ENCODE measurements at regions not wholly inside any gene's neighbourhood (a gene's known extent, or its start where the extent isn't known, plus 50 kb on each side); places are given as distances from the start of the nearest gene placed in this dataset.

DNA sequence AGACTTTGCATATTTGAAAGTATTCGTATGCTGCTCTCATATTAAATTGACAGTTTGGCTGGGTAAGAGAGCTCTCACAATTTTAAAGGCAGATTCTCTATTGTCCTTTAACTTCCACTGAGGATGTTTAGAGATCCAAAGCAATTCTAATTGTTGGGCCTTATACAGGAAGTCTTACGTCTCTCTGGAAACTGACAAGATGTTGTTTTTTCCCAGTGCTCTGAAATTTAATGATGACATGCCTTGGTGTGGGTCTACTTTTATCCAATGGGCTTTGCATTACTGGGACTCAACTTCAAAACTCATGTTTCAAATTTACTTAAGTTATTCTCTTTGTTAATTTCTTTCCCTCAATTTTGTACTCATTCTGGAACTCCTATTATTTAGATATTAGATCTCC lies 191.5 kb downstream of the SNX18 start:
- ATAC-seq, result no peak

DNA sequence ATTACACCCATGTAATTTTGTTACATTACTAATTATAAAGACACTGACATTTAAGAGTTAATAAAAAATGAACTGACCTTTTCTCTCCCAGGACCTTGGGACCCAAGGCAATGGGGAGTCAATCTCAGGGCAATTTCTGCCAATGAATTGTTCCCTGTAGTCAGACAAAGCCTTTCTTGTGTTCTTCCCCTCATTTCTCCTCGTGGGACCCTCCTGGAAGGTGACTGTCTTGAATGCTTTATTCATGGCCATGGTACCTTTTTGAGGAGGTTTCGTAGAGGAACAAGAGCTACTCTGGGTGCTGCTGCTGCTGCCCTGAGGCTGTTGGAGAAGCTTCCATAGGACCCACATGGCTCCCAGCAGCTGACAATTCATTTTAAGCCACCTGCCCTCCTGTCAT lies 190.3 kb downstream of the SNX18 start:
- ATAC-seq, result no peak

DNA sequence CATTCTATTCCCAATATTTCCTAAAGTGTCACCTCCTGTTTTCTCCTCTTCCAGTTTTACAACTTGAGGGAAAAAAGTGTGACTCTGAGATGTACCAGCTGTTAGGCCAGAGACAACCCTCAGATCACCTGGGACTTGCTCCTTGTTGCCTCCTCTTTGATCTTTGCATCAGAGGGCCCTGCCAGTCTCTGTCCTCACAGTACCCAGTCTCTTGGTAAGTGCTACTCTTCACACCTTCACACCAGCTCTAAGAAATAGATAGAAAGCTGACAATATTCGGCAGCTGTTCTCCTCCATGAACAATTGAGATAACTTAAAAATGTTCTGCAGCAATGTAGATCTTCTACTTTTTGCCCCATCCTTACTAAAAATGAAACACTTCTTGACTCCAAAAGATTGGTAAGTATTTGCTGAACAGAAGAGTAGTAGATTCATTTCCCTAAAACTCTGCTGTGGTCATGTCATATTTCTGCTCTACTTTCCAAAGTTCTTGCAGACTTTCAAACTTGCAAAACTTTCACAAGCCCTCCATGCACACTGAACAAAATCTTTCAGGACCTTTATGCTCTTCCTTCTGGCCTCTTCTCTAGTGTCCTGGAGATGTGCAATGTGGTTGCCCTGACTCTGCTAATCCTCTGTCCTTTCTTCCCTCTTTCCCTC lies 188.6 kb downstream of the SNX18 start:
- no peak for ATAC-seq

DNA sequence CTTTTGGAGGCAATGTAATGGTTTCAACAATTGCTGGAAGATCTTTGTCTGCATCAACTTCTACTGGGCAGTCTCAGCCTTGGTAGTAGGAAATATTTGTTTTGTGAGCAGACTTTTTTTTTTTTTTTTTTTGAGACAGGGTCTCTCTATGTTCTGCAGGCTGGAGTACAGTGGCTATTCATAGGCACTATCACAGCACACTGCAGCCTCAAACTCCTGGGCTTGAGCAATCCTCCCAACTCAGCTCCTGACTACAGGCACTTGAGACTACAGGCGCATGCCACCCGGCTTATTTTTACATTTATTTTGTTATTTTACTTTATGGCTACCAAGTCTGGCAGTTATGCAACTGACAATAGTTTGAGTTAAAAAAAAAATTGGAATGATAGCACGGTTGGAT lies 187.3 kb downstream of the SNX18 start:
- no peak for ATAC-seq

DNA sequence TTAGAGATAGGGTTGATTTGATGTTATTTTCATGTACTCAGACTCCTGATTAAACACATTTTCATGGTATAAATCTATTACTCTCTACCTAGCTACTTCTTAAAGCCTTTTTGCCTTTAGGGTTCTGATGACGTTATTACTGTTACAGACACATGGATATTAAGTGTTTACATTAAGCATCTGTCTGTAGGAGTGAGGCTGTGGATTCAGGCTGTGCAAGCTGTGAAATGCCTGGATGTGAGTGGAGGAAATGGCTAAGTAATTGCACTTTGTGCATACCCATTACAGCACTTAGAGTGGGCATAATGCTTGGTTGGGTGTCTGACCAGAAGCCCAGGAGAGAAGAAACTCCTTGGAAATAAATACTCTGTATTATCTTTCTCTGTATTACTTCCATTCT lies 186.8 kb downstream of the SNX18 start:
- no peak for ATAC-seq

DNA sequence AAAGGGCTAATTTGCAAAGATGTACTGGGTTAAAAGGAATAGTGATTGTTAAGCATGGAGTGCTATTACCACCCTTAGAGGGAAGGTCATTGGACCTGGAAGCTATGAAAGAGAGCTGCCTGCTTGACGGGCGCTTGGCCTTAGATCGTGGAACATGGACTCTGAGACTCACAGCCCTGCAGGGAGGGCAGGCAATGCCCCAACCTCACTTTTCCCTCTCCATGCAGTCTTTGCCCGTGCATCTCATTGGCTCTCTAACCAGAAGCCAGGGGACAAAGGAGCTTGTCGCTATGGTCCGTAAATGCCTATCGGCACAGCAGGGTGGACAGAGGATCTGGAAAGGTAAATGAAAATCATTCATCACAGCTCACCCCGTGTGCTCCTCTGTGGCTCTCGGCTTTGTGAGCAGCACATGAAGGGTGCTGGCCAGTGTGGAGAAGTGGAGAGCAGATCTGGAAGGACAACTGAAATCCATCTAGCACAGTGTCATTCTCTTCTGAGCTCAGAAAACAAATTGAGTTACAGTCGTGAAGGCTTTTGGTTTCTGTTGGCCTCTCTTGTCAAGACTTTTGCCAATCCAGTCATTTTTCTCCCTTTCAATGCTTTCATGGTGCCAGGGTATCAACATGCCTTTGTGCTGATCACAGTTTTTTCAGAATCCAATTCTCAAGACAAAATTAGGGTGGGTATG lies 186.2 kb downstream of the SNX18 start:
- no peak for ATAC-seq

DNA sequence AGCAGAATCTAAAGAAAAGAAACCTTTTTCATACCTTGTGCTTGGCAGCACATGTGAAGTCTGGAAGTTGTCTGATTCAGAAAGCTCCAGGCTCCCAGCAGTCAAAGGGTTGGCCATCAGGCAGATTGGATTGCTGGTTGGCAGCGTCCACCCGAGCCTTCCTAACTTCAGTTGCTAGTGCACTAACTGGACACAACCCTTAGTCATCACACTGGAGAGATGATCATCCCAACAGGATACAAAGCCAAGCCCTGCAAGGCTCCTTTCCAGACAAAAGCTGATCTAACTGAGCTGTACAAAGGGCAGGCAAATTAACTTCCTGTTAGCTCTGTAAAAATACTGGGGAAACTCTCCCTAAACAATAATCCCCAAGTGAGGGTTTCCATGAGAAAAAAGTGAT lies 185.6 kb downstream of the SNX18 start:
- peak; percentile 32 for ATAC-seq

DNA sequence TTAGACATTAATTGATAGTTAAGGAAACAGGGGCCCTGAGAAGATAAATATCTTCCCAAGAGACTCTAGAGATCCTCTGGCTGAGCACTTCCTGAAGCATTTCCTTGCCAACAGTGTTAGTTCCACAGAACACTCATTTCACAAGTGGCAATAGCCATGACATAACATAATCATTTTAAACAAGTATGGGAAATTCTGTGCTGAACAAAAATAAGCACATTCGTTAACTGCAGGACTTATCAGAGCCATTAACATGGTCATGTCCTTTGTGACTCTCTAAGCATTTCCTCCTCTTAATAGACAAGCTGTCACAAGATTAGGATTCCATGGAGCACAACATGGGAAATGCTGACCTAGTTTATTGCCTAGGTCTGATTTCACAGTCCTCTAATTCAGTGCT lies 184.9 kb downstream of the SNX18 start:
- ATAC-seq, result no peak

DNA sequence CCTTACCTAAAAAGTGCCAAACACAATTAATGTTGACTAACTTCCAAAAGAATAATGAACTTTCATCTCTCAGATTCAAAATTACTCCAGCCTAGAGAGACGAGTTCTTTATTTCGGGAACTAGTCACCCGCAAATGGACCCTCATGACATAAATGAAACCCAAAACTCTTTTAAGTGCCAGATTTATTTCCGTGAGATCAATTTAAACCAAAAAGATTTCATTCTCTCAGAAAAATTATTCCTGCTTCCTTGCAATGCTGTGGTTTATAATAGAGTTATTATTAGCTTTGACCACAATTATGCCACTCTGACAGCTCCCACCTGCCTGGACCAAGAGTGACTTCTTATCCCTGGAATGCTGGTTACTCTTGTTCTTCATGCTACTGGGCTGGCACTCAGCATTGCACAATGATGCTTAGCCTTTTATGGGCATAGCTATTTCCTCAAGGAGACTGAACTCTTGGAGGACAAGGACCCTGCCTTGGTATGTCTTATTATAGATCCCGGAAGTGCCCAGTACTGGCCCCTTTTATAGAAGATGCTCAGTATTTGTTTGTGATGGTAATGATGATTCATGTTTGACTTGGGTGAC lies 183.5 kb downstream of the SNX18 start:
- peak; percentile 97 for ATAC-seq

DNA sequence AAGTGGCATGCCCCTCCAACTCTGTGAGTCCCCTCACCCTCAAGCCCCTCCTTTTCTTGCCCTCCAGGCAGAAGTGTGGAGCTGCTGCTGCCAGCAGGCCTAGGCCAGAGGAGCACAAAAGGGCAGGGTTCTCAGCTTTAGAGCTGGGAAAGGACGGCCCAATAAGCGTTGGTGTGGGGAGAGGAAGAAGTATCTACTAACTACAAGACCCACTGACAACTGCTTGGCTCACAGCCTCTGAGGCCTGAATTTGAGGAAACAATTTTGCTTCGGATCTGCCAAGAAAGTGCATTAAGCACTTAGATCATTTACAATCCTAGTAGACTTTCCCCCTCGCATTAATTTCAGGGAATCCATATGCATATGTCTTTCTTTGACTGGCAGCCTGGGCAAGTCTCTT lies 179.4 kb downstream of the SNX18 start:
- ATAC-seq, result no peak

DNA sequence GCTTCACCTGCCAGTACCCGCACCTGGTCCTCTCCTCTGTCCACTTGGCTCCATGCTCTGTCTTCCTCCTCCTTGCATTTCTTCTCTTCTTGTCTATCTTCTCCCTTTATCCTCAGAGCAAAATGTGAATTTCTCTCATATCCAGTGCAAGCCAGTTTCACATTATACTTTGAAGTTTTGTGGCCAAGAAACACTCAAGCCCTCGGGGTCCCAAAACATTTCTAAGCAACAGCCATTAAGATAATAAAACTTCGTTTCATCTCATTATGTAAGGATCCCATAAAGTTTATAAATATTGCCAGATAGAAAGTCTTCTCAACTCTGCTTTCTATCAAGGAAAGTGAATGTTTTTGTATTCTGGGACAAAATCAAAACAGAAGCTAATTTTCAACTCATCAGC lies 178.8 kb downstream of the SNX18 start:
- ATAC-seq, result no peak

DNA sequence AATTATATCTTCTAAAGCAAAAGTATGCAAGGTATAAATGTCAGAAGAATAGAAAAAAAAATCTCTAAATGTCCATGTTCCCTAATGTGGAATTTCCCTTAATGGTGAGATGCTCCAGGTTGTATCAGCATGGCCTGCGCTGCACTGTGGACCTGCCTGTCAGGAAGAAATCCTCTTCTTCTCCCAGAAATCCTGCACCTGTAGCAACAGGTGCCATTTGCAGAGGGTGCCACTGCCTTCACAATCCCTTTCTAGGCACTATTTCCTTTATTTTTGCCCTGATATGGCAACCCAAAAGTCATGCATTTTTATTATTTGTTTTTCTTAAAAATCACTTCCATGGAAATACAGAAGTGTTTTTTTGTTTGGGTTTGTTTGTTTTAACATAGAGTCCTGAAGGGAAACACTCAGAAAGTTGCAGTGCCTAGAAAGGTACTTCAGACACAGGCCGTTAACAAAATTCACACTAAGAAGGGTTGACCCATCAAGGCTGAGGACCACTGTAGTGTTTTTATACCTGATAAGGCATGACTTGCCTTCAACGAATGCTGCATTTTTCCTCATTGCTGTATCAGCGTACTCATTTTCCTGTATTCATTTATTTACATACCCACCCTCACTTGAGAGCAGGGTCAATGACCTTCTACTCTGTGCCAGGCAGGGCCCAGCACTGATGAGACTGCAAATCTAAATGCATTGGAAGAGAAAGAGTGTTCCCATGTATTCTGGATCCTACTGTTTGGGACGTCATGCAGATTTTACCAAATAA lies 177.8 kb downstream of the SNX18 start:
- no peak for ATAC-seq

DNA sequence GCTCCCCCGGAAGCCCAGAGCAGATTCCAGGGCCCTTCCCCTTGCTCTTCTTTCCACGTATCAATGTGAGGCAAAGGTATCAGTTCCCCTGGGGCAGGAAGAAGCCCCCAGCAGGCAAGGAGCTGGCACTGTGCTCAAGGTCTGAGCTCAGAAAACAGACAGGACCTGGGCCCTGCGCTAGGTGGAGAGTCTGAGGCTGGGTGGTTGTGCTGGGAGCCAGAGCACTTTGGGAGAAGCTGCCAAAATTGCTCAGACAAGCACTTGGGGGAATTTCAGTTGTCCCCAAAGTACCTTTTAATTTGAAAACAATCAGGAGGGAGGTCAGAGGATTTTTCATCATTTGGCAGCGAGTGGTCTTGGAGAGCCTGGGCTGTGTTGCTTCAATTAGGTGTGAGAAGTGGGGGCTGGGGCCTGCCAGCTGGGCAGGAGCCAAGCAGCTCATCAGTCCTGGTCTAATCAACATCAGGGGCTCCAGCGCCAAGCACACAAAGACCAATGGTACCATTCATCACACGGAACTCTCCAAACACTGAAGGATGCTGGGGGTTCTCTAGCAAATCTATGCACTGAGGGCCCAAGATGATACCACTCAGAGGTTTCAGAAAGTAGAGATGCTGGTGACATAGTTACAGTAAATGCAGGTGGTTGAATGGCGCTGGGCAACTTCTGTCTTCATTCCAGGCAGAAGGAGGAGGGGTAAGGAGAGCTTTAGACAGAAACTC lies 176.5 kb downstream of the SNX18 start:
- ATAC-seq, result no peak

DNA sequence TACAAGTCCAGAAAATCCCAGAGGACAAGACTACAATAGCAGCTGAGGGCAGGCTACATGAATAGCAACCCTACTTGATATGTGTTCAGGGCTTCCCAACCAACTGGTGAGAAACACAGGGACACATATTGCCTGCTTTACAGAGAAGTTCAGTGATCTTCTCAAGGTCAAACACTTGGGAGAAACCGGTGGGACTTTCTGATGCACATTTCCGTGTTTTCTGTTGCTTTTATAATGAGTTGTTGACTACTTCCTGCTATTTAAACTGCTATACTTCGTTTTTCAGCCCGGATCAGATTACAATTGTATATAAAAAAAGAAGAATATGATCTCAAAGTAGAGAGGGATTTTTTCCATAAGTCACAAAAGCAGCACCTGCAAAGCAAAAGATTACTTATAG lies 175.1 kb downstream of the SNX18 start:
- no peak for ATAC-seq

DNA sequence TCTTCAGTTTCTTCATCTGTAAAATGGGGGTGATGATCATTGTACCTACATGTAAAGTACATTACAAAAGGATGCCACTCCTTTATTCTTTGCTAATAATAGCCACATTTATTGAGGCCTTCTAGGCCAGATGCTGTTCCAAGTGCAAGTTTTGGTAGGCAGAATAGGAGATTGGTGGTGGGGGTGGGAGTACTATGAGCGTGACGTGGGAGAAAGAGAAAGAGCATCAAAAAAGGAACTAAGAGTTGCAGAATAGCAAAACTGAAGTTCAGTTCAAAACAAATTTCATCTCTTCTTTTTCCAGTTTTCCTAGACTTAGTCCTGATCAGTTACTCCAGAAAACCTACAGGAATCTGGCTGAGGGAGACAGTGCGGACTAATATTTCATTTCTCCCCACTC lies 174.1 kb downstream of the SNX18 start:
- ATAC-seq, result no peak

DNA sequence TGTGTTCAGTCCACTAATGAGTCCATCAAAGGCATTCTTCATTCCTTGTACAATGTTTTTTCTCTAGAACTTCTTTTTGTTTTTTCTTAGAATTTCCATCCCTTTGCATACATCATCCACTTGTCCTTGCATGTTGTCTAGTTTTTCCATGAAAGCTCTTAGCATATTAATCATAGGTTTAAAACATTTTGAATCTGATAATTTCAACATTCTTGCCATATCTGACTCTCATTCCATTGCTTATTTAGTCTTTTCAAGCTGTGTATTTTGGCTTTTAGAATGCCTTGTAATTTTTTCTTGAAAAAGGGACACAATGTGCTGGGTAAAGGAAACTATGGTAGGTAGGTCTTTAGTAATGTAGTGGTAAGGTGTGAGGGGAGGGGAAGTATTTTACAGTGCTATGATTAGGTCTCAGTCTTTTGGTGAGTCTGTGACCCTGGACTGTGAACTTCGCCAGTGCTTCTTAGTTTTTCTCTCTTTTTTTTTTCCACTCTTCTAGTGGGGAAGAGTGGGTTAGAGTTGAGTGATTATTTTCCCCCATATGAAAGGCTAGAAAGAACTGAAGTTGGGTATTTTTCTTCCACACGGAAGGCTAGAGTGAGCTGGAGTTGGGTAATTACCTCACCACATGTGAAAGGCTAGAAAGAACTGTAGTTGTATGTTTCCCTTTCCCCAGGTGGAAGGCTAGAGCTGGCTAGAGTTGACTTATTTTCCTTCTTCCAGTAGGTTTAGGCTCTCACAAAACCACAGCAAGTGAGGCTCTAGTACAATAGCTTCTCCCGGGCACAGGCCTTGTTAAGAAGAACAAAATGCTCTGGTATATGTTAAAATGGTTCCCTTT lies 172.1 kb downstream of the SNX18 start:
- no peak for ATAC-seq

DNA sequence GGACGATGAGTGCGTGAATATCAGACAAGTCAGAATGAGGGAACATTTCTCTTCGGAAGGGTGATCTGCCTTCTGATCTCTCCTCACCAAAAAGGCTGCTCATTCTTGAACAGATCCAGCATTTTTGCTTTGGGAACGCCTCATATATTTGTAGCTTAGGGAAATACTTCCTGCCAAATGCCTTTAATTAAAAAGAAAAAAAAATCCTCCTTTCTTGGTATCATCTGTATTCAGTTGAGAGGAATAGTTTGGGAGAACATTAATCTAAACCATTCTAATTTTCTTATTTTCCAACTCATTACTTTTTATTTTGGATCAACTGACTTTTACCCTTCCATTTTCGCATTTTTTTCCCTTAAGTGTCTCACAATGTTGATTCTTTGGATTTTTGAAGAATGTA lies 163.4 kb downstream of the SNX18 start:
- ATAC-seq, result no peak

DNA sequence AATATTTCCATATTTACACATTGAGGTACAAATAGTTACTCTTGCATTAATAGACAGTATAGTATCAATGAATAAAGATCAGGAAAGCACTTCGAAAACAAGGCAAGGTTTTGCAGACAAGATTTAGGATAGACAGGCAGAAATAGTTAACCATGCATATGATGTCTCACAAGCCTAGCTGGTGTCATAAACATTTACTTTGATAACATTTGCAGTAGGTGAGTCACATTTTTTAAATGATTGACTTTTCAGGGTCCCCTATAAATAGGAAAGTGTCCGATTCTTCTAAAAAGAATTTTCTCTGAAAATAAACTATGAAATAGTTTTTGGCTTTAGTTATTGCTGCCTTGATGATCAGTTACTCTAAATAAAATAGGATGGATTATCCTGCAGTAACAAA lies 162.1 kb downstream of the SNX18 start:
- no peak for ATAC-seq

DNA sequence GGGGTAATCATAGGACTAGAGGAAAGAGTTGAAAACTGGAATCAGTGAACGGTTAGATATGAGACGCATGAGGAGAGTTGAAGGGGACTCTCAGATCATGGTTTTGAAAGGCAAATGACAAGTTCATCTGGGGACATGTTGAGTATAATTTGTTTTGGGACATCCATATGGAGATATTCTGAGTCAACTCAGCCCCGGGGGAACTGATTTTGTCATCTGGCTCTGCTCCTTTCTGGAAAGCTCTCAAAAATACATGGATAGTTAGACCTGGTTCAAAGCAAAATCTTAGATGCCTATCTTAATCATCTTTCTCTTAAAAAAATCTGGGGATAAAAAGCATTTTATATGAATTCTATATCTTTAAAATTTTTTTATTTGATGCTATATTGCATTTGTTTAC lies 161.2 kb downstream of the SNX18 start:
- ATAC-seq, result no peak

DNA sequence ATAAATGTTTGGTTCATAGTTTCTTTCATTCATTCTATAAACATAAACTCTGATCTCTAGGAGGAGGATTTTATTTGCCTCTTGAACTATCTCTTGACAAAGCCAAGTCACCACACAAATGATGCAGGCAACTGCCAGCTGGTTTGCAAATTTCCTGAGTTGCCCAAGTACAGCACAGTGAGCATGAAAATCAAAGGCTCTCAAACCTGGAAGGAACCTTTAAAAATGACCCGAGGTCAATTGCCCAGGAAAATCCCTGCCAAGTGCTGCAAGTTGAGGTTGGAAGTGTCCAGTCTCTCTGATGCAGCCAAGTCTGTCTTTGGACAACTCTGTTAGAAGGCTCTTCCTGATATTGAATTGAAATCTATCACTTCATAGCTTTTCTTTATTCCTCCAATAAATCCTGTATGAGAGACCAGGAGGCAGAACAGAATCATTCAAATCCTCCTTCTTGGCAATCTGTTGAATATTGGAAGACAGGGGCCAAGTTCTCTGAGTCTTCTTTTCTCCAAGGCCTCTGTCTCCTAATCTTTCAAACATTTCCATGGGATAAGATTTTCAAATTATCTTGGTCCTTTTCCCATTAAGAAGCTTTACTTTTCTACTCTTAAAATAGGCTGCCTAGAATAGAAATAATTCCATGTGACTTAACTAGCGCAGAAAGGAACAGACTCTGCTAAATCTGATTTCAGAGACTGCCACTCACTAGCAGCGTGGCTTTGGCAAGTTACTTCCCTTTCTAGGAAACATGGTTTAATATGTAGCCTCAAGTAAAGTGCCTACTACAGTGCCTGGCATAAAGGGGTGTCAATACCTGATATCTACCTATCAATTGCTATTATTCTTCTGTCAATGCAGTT lies 159.2 kb downstream of the SNX18 start:
- no peak for ATAC-seq

All from esophagus mucosa (tissue), 1 donor.